Kidney epithelial cell (primary cell): ENCODE measurements at regions not wholly inside any gene's neighbourhood (a gene's known extent, or its start where the extent isn't known, plus 50 kb on each side); places are given as distances from the start of the nearest gene placed in this dataset.

ENCODE experiments used
- DNase-seq: peaks from one replicate; pipeline ENCODE4 v3.0.0-alpha.2; 2010; ENCODE audit warnings: low read depth
- H3K27me3 ChIP-seq: 2 replicates; pipeline ENCODE4 v1.6.0; 2011; ENCODE audit warnings: low read length; ENCODE audit not compliant: control insufficient read depth, insufficient read depth
- H3K36me3 ChIP-seq: 2 replicates; pipeline ENCODE4 v1.5.1; 2011; ENCODE audit warnings: low read length; ENCODE audit not compliant: control insufficient read depth, insufficient read depth
- H3K4me3 ChIP-seq: 2 replicates; pipeline ENCODE4 v1.5.1; 2011; ENCODE audit warnings: low read depth, mild to moderate bottlenecking, control low read depth, low read length
- TF ChIP-seq, protein P1 (sequence below): IDR thresholded peaks from 2 replicates; pipeline ENCODE4 v1.5.1; 2011; ENCODE audit warnings: mild to moderate bottlenecking, moderate library complexity, low read length, control low read depth, inconsistent platforms; ENCODE audit not compliant: insufficient read depth, poor library complexity, severe bottlenecking

GRCh38 chr2:186009341-186009740 lies 270.7 kb downstream of the FSIP2 start:
- Histone ChIP-seq H3K4me3 (no peak overlapping the region), H3K27me3 (no peaks in the 10 kb centered on the region), H3K36me3 (no peaks in the 10 kb centered on the region)
- DNase-seq: no peak
- TF ChIP-seq, protein P1, sequence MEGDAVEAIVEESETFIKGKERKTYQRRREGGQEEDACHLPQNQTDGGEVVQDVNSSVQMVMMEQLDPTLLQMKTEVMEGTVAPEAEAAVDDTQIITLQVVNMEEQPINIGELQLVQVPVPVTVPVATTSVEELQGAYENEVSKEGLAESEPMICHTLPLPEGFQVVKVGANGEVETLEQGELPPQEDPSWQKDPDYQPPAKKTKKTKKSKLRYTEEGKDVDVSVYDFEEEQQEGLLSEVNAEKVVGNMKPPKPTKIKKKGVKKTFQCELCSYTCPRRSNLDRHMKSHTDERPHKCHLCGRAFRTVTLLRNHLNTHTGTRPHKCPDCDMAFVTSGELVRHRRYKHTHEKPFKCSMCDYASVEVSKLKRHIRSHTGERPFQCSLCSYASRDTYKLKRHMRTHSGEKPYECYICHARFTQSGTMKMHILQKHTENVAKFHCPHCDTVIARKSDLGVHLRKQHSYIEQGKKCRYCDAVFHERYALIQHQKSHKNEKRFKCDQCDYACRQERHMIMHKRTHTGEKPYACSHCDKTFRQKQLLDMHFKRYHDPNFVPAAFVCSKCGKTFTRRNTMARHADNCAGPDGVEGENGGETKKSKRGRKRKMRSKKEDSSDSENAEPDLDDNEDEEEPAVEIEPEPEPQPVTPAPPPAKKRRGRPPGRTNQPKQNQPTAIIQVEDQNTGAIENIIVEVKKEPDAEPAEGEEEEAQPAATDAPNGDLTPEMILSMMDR: no peak

GRCh38 chr2:186017278-186017677 lies 278.7 kb downstream of the FSIP2 start:
- no peak for DNase-seq
- Histone ChIP-seq H3K27me3 (no peaks in the 10 kb centered on the region), H3K36me3 (no peaks in the 10 kb centered on the region), H3K4me3 (no peak overlapping the region)
- TF ChIP-seq, protein P1: no peak

DNA sequence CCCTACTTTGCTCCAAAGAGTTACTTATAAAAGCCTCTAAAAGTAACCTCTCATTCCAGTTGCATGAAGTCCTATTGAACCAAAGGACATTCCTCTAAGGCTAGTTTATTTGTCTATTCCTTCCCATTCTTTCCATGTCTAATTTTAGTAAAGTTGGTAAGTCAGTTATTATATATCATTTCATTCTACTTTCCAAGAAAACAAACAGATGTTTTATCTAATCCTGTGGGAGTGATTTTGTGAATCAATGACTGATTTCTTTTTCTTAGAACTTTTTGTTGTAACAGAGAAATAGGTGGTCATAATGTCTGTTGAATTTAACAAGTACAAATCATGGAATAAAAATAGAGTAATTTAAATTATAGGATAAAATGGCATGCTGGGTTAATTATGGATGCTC lies 286.3 kb downstream of the FSIP2 start:
- Histone ChIP-seq H3K4me3 (no peak overlapping the region), H3K36me3 (no peaks in the 10 kb centered on the region), H3K27me3 (no peaks in the 10 kb centered on the region)
- TF ChIP-seq, protein P1: no peak
- no peak for DNase-seq

DNA sequence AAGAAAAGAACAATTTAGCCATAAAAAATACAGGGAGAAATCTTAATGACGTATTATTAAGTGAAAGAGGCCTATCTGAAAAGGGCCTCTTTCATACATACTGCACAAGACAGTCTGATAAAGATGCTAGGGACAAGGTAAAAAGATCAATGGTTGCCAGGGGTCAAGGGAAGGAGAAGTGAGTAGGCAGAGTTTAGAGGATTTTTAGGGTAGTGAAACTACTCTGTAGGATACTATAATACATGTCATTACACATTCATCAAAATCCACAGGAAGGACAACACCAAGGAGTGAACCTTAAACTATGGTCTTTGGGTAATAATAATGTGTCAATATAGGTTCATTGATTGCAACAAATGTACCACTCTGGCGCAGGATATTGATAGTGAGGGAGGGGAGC lies 289.3 kb downstream of the FSIP2 start:
- TF ChIP-seq, protein P1: no peak
- Histone ChIP-seq H3K36me3 (no peaks in the 10 kb centered on the region), H3K27me3 (no peaks in the 10 kb centered on the region), H3K4me3 (no peak overlapping the region)
- DNase-seq: no peak

- no peak for DNase-seq
- no peak overlapping the region for H3K4me3 ChIP-seq
- TF ChIP-seq, protein P1: no peak
- H3K36me3 ChIP-seq: no peaks in the 10 kb centered on the region
- no peaks in the 10 kb centered on the region for H3K27me3 ChIP-seq
These were observed 292.6 kb downstream of the FSIP2 start for GRCh38 chr2:186031229-186031628.

GRCh38 chr2:186032102-186032738 lies 293.6 kb downstream of the FSIP2 start:
- no peaks in the 10 kb centered on the region for H3K27me3 ChIP-seq
- DNase-seq: no peak
- TF ChIP-seq, protein P1: no peak
- no peak overlapping the region for H3K4me3 ChIP-seq
- H3K36me3 ChIP-seq: no peaks in the 10 kb centered on the region
